Naive thymus-derived CD4-positive, alpha-beta T cell (primary cell): ENCODE measurements at regions not wholly inside any gene's neighbourhood (a gene's known extent, or its start where the extent isn't known, plus 50 kb on each side); places are given as distances from the start of the nearest gene placed in this dataset. TPM values are rescaled to one million over a fixed set of nuclear protein-coding genes. Genes with fewer than 3 reads are reported as not detected.

Experiments used
- microRNA-seq: library from miRNA; unstranded; fragments of <30 nt; microRNA quantifications from one replicate; pipeline ENCODE4 v1.2.0, GENCODE V29; 2022; ENCODE audit warnings: borderline microRNAs expressed

Small RNA genes lying in the stretch of these regions (microRNA-seq; reads per million reads assigned to microRNA genes)
- gene MIR4455 = not detected
